Breast epithelium (tissue), 4 donors: ENCODE measurements at regions not wholly inside any gene's neighbourhood (a gene's known extent, or its start where the extent isn't known, plus 50 kb on each side); places are given as distances from the start of the nearest gene placed in this dataset.

Experiments
- DNase-seq, 2 donors: peaks; one replicate each; pipeline ENCODE4 v3.0.0-alpha.2; 2019; ENCODE audit warnings: low spot score in 2 of 2
- H3K27ac ChIP-seq, 2 donors: fragments of 200-600 bp; sonication (generic) in 1 of 2; one replicate each; pipeline ENCODE4 v1.5.1; 2016 to 2019; ENCODE audit warnings: mild to moderate bottlenecking in 1 of 2
- H3K27me3 ChIP-seq, 2 donors: fragments of 200-600 bp; sonication (generic) in 1 of 2; one replicate each; pipeline versions ENCODE4 v1.5.1 to v1.6.0; 2017 to 2019; ENCODE audit warnings: control low read depth in 1 of 2, mild to moderate bottlenecking in 1 of 2
- H3K36me3 ChIP-seq: fragments of 200-600 bp; one replicate; pipeline ENCODE4 v1.5.1; 2019
- H3K4me1 ChIP-seq, 2 donors: fragments of 200-600 bp; sonication (generic); one replicate each; pipeline ENCODE4 v1.5.1; 2016 to 2019; ENCODE audit warnings: control low read depth in 1 of 2
- H3K4me3 ChIP-seq, 3 donors: fragments of 200-600 bp; sonication (generic); 1 replicate in 2 of 3; 2 replicates in 1 of 3; pipeline ENCODE4 v1.5.1; 2016 to 2019; ENCODE audit warnings: mild to moderate bottlenecking in 3 of 3, moderate library complexity in 2 of 3
- H3K9me3 ChIP-seq, 2 donors: fragments of 200-600 bp; sonication (generic) in 1 of 2; one replicate each; pipeline ENCODE4 v1.5.1; 2016 to 2019; ENCODE audit warnings: control low read depth in 1 of 2
- CTCF ChIP-seq, 3 donors: fragments of 450-650 bp; IDR thresholded peaks; one replicate each; pipeline ENCODE4 v1.5.1; 2016 to 2017; ENCODE audit warnings: antibody characterized with exemption in 3 of 3, mild to moderate bottlenecking in 3 of 3, moderate library complexity in 3 of 3
- POLR2A ChIP-seq: fragments of 450-650 bp; IDR thresholded peaks from one replicate; pipeline ENCODE4 v1.6.1; 2016; ENCODE audit warnings: antibody characterized with exemption, mild to moderate bottlenecking, moderate library complexity
- POLR2AphosphoS5 ChIP-seq, 3 donors: sonication (generic); formaldehyde crosslinking; IDR thresholded peaks; one replicate each; pipeline ENCODE4 v1.6.1; 2017; ENCODE audit warnings: antibody characterized with exemption in 3 of 3
- intact Hi-C: fragments of 100-400 bp; cut with DNase I; formaldehyde crosslinking; loops from one replicate; pipeline ENCODE4 v1.15.1; 2023; ENCODE audit warnings: low total_unique reads

GRCh38 chr11:39190751-39191150, 2268.7 kb downstream of the LRRC4C start:
- no peak for DNase-seq
- intact Hi-C loops = no loop called here
- H3K4me3 ChIP-seq = no peak overlapping the region
- no peaks in the 10 kb centered on the region for H3K9me3 ChIP-seq
- H3K27me3 ChIP-seq = no peaks in the 10 kb centered on the region
- TF ChIP-seq POLR2AphosphoS5 (IDR thresholded peaks at IDR 0.05) = no peak
- TF ChIP-seq CTCF (IDR thresholded peaks at IDR 0.05) = no peak
- TF ChIP-seq POLR2A = no peak
- no peaks in the 10 kb centered on the region for H3K4me1 ChIP-seq
- H3K36me3 ChIP-seq = no peaks in the 10 kb centered on the region
- no peak overlapping the region for H3K27ac ChIP-seq

- Histone ChIP-seq H3K4me1 (no peaks in the 10 kb centered on the region), H3K4me3 (no peak overlapping the region), H3K27me3 (no peaks in the 10 kb centered on the region), H3K27ac (no peak overlapping the region), H3K9me3 (no peaks in the 10 kb centered on the region), H3K36me3 (no peaks in the 10 kb centered on the region)
- no peak for DNase-seq
- TF ChIP-seq CTCF (IDR thresholded peaks at IDR 0.05) (no peak), POLR2AphosphoS5 (IDR thresholded peaks at IDR 0.05) (no peak), POLR2A (no peak)
- intact Hi-C loops = no loop called here
These were observed 2281.8 kb downstream of the LRRC4C start for GRCh38 chr11:39177678-39178077.

- DNase-seq = no peak
- intact Hi-C loops = no loop called here
- Histone ChIP-seq H3K9me3 (no peaks in the 10 kb centered on the region), H3K4me3 (no peak overlapping the region), H3K4me1 (no peaks in the 10 kb centered on the region), H3K36me3 (no peaks in the 10 kb centered on the region), H3K27ac (no peak overlapping the region), H3K27me3 (no peaks in the 10 kb centered on the region)
- TF ChIP-seq POLR2A (no peak), POLR2AphosphoS5 (IDR thresholded peaks at IDR 0.05) (no peak), CTCF (IDR thresholded peaks at IDR 0.05) (no peak)
These were observed 2284.5 kb downstream of the LRRC4C start for GRCh38 chr11:39174965-39175364.

- Histone ChIP-seq H3K9me3 (no peaks in the 10 kb centered on the region), H3K27ac (no peak overlapping the region), H3K4me1 (no peaks in the 10 kb centered on the region), H3K4me3 (no peak overlapping the region), H3K36me3 (no peaks in the 10 kb centered on the region), H3K27me3 (no peaks in the 10 kb centered on the region)
- no peak for DNase-seq
- intact Hi-C loops = no loop called here
- TF ChIP-seq CTCF (IDR thresholded peaks at IDR 0.05) (no peak), POLR2AphosphoS5 (IDR thresholded peaks at IDR 0.05) (no peak), POLR2A (no peak)
These were observed 2285.3 kb downstream of the LRRC4C start for GRCh38 chr11:39174196-39174595.

- no peaks in the 10 kb centered on the region for H3K27me3 ChIP-seq
- no peaks in the 10 kb centered on the region for H3K4me1 ChIP-seq
- no peak for DNase-seq
- TF ChIP-seq CTCF (IDR thresholded peaks at IDR 0.05) = no peak
- TF ChIP-seq POLR2AphosphoS5 (IDR thresholded peaks at IDR 0.05) = no peak
- TF ChIP-seq POLR2A = no peak
- H3K36me3 ChIP-seq = peaks cover 4% of the 10 kb centered on the region
- no peaks in the 10 kb centered on the region for H3K9me3 ChIP-seq
- no peak overlapping the region for H3K4me3 ChIP-seq
- intact Hi-C loops = no loop called here
- H3K27ac ChIP-seq = no peak overlapping the region
These were observed 2294.4 kb downstream of the LRRC4C start for GRCh38 chr11:39165021-39165420.
